HUES48 (cell line): ENCODE measurements at regions not wholly inside any gene's neighbourhood (a gene's known extent, or its start where the extent isn't known, plus 50 kb on each side); places are given as distances from the start of the nearest gene placed in this dataset.
"Not testable (repeated sequence)": the region's sequence is repeated elsewhere in the genome, so short reads cannot be mapped to it uniquely, and the experiment has no call there.

Source experiments
- H3K27ac ChIP-seq: one replicate; pipeline ENCODE4 v1.7.0; 2013; ENCODE audit warnings: low read depth, low read length, inconsistent platforms
- H3K27me3 ChIP-seq: 2 replicates; pipeline ENCODE4 v1.6.1; 2013; ENCODE audit warnings: mild to moderate bottlenecking, low read length; ENCODE audit not compliant: control insufficient read depth, insufficient read depth
- H3K36me3 ChIP-seq: 2 replicates; pipeline ENCODE4 v1.6.1; 2013; ENCODE audit warnings: low read length; ENCODE audit not compliant: control insufficient read depth, insufficient read depth
- H3K4me1 ChIP-seq: 2 replicates; pipeline ENCODE4 v1.6.1; 2013; ENCODE audit warnings: mild to moderate bottlenecking, low read length; ENCODE audit not compliant: control insufficient read depth, insufficient read depth
- H3K4me3 ChIP-seq: 2 replicates; pipeline ENCODE4 v1.5.1; 2013; ENCODE audit warnings: mild to moderate bottlenecking, low read depth, low read length
- H3K9ac ChIP-seq: 2 replicates; pipeline ENCODE4 v1.6.1; 2013; ENCODE audit warnings: mild to moderate bottlenecking, low read depth, low read length, moderate library complexity
- H3K9me3 ChIP-seq: 2 replicates; pipeline ENCODE4 v1.6.1; 2013; ENCODE audit warnings: low read length; ENCODE audit not compliant: control insufficient read depth, insufficient read depth

GRCh38 chr12:84101963-84102362 is 810.6 kb downstream of the SLC6A15 start:
- H3K4me3 ChIP-seq, H3K9ac ChIP-seq, H3K27ac ChIP-seq, H3K36me3 ChIP-seq, H3K4me1 ChIP-seq, H3K27me3 ChIP-seq: not testable (repeated sequence)
- peaks cover 48% of the 10 kb centered on the region for H3K9me3 ChIP-seq

GRCh38 chr12:84099591-84099990 is 813.0 kb downstream of the SLC6A15 start:
- H3K27ac ChIP-seq, H3K9ac ChIP-seq: not testable (repeated sequence)
- peaks cover 51% of the 10 kb centered on the region for H3K9me3 ChIP-seq

GRCh38 chr12:84091651-84092050 is 820.9 kb downstream of the SLC6A15 start:
- Histone ChIP-seq H3K27ac (no peak overlapping the region), H3K27me3 (no peaks in the 10 kb centered on the region), H3K9ac (no peak overlapping the region), H3K36me3 (no peaks in the 10 kb centered on the region), H3K4me1 (no peaks in the 10 kb centered on the region), H3K9me3 (peaks cover 12% of the 10 kb centered on the region), H3K4me3 (no peak overlapping the region)

More at GRCh38 chr12:84099591-84099990, 813.0 kb downstream of the SLC6A15 start:
- H3K27me3 ChIP-seq, H3K4me3 ChIP-seq, H3K36me3 ChIP-seq, H3K4me1 ChIP-seq: not testable (repeated sequence)

DNA sequence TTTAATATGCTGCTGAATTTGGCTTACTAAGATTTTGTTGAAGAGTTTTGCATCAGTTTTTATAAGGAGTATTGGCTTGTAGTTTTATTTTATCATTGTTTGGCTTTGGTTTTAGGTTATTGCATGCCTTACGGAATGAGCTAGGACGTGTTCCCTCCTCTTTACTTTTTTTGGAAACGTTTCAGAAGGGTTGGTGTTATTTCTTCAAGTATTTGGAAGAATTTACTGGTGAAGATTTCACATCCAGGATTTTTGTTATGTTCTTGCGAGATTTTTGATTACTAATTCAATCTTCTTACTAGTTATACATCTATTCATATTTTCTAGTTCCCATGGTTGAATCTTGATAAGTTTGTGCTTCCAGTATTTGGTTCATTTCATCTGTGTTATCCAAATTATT is 823.2 kb downstream of the SLC6A15 start:
- H3K9me3 ChIP-seq: peaks cover 7% of the 10 kb centered on the region; the same call in 1 of the 2 replicates
- no peaks in the 10 kb centered on the region for H3K27me3 ChIP-seq
- no peaks in the 10 kb centered on the region for H3K36me3 ChIP-seq
- H3K27ac ChIP-seq: no peak overlapping the region
- no peaks in the 10 kb centered on the region for H3K4me1 ChIP-seq
- H3K9ac ChIP-seq: no peak overlapping the region
- H3K4me3 ChIP-seq: no peak overlapping the region

- Histone ChIP-seq H3K27me3 (no peaks in the 10 kb centered on the region), H3K27ac (no peak overlapping the region), H3K9me3 (no peaks in the 10 kb centered on the region), H3K4me1 (no peaks in the 10 kb centered on the region), H3K36me3 (no peaks in the 10 kb centered on the region), H3K4me3 (no peak overlapping the region), H3K9ac (no peak overlapping the region)
Observed at GRCh38 chr12:84085046-84085445, 827.6 kb downstream of the SLC6A15 start.

DNA sequence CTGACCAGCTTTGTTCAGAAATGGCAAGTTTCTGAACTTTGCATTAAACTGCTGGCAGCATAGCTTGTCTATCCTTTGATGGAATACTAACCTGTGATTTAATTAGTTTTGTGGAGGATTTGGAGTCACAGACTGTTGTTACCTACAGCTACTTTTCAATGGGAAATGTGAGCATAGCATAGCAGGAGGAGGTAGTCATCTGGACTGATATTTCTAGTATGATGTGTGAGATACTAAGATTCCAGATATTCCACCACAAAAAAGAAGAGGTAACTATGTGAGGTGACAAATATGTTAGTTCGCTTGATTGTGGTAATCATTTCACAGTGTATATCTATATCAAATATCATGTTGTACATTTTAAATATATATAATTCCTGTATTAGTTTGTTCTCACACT is 833.0 kb downstream of the SLC6A15 start:
- peaks cover 4% of the 10 kb centered on the region; the same call in 1 of the 2 replicates for H3K4me1 ChIP-seq
- no peaks in the 10 kb centered on the region for H3K27me3 ChIP-seq
- H3K4me3 ChIP-seq: no peak overlapping the region
- H3K9me3 ChIP-seq: no peaks in the 10 kb centered on the region
- no peak overlapping the region for H3K9ac ChIP-seq
- H3K36me3 ChIP-seq: no peaks in the 10 kb centered on the region
- H3K27ac ChIP-seq: no peak overlapping the region

DNA sequence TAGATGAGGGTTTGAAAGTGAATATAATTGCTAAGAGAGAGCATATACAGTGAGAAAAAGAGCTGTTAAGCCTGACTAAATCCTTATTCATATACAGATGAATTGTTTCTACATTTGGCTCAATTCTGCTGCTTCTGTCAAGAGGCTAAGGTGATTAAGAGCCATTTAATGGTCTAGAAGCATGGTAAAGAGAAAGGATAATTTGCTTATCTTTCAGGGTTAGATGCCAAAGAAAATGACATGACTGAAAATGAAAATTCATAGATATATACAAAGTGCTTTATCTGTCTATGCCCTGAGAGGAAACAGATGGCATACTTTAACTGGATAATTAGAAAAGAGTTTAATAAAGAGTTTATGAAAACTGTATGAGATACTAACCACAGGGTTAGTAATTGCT is 834.9 kb downstream of the SLC6A15 start:
- Histone ChIP-seq H3K9ac (no peak overlapping the region), H3K4me1 (peaks cover 4% of the 10 kb centered on the region; the same call in 1 of the 2 replicates), H3K27me3 (no peaks in the 10 kb centered on the region), H3K36me3 (no peaks in the 10 kb centered on the region), H3K9me3 (no peaks in the 10 kb centered on the region), H3K4me3 (no peak overlapping the region), H3K27ac (no peak overlapping the region)

DNA sequence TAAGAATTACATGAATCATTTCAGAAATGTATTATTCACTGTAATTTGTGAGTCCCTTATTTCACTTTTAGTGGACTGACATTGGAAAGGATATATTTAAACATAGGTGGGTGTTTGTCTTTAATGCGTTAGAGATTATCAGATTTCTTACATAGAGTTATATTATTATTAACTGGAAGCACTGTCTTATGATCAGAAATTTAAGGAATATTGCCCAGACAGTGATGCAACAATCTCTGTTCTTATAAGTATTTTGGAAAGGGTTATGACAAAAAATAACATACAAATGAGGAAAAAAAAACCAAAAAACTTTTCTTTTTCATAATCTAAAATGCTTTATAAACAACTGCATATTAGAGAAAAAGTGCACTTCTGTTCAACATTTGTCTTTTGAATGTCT is 836.6 kb downstream of the SLC6A15 start:
- Histone ChIP-seq H3K9me3 (no peaks in the 10 kb centered on the region), H3K4me1 (peaks cover 4% of the 10 kb centered on the region; the same call in 1 of the 2 replicates), H3K4me3 (no peak overlapping the region), H3K36me3 (no peaks in the 10 kb centered on the region), H3K27ac (no peak overlapping the region), H3K9ac (no peak overlapping the region), H3K27me3 (no peaks in the 10 kb centered on the region)

DNA sequence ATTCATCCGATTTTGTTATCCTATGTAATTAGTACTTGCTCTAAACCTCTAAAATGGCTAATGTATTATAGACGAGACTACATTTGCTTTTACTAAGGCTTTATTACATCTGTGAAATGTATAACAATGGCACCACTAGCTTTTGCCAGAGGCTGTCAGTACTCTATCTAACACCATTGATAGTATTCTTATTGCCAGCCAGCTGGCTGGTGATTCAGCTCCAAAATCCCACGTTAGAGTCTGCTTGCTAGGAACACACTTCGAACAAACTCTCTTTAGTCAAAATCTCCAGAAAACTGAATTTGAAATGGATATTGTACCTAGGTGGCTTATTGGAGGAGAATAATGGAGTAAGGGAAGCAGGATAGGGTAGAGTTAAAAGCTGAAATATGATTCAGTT is 839.2 kb downstream of the SLC6A15 start:
- no peaks in the 10 kb centered on the region for H3K27me3 ChIP-seq
- no peak overlapping the region for H3K9ac ChIP-seq
- H3K4me3 ChIP-seq: no peak overlapping the region
- no peaks in the 10 kb centered on the region for H3K9me3 ChIP-seq
- no peaks in the 10 kb centered on the region for H3K36me3 ChIP-seq
- peaks cover 4% of the 10 kb centered on the region; the same call in 1 of the 2 replicates for H3K4me1 ChIP-seq
- H3K27ac ChIP-seq: no peak overlapping the region

GRCh38 chr12:84072961-84073360 is 839.6 kb downstream of the SLC6A15 start:
- Histone ChIP-seq H3K27ac (no peak overlapping the region), H3K36me3 (no peaks in the 10 kb centered on the region), H3K9me3 (no peaks in the 10 kb centered on the region), H3K4me1 (peaks cover 4% of the 10 kb centered on the region; the same call in 1 of the 2 replicates), H3K27me3 (no peaks in the 10 kb centered on the region), H3K9ac (no peak overlapping the region), H3K4me3 (no peak overlapping the region)

DNA sequence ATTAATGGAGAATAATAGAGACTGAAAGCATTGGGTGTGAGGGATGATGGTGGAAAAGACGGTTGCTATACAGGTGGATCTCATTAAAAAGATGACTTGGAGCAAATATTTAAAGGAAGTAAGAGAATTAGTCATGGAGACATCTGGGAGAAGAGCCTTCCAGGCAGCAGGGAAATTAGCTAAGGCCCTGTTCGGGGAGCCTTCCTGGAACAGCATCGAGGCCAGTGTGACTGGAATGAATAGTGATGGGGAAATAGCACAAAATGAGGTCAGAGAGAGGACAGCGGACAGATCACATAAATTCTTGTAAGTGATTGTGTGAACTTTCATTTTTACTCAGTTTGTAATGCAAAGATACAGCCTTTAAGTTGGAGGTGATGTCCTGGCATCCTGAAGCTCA is 842.3 kb downstream of the SLC6A15 start:
- Histone ChIP-seq H3K27ac (no peak overlapping the region), H3K4me1 (no peaks in the 10 kb centered on the region), H3K27me3 (no peaks in the 10 kb centered on the region), H3K9me3 (no peaks in the 10 kb centered on the region), H3K36me3 (no peaks in the 10 kb centered on the region), H3K9ac (no peak overlapping the region), H3K4me3 (no peak overlapping the region)

GRCh38 chr12:84069699-84070098 is 842.9 kb downstream of the SLC6A15 start:
- Histone ChIP-seq H3K27ac (no peak overlapping the region), H3K27me3 (no peaks in the 10 kb centered on the region), H3K9me3 (no peaks in the 10 kb centered on the region), H3K9ac (no peak overlapping the region), H3K36me3 (no peaks in the 10 kb centered on the region), H3K4me1 (no peaks in the 10 kb centered on the region), H3K4me3 (no peak overlapping the region)
